ENCODE measurements at regions not wholly inside any gene's neighbourhood (a gene's known extent, or its start where the extent isn't known, plus 50 kb on each side); places are given as distances from the start of the nearest gene placed in this dataset.

DNA sequence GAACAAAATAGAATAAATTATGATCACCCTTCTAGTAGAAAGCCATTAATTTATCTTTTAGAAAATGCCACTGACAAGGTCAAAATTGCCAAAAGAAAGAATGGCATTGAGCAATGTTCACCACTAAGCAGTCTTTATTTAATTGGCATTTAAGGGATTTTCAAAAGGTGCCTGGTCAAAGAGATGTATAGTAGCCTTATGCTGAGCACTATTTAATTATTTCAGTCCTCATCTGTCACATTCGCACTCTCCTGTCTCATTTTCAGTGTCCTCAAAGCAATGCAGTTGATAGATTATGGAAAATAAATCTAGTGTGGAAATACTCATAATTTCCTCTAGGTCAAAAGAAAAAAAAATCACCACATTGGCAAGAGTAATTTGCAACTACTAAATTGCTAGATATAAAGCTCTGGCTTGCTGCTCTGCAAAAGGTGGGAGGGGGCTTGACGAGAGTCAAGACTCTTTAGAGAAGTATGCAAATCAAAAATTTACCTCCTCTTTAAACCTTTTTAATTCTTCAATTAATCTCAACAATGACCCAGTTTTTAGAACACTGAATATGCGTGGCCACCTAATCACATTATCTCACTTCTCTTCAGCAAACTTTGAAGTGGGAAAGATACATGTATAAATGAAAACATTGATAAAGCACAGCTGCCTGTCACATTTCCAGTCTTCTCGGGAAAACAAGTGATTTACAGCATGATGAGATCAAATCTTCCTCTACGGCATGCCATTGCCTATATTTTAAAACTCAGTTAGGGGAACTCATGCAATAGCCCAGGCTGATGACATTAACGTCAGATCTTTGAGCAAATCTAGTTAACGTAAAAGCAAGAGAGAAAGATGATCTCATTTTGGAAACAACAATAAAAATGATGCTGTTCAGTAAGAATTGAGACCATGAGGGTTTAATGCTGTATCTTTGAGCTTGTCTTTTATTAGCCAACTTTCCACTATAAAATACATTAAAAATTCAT is 373.1 kb upstream of the DCN start:
- Histone ChIP-seq H3K27me3 (no peaks in the 10 kb centered on the region), H3K4me3 (no peak overlapping the region), H3K9me3 (no peaks in the 10 kb centered on the region), H3K36me3 (no peaks in the 10 kb centered on the region), H3K27ac (no peak overlapping the region), H3K4me1 (no peaks in the 10 kb centered on the region)
- TF ChIP-seq EP300 (IDR thresholded peaks at IDR 0.05) (no peak), POLR2AphosphoS5 (IDR thresholded peaks at IDR 0.05) (no peak), POLR2A (IDR thresholded peaks at IDR 0.05) (no peak)
- TF ChIP-seq, protein P1, sequence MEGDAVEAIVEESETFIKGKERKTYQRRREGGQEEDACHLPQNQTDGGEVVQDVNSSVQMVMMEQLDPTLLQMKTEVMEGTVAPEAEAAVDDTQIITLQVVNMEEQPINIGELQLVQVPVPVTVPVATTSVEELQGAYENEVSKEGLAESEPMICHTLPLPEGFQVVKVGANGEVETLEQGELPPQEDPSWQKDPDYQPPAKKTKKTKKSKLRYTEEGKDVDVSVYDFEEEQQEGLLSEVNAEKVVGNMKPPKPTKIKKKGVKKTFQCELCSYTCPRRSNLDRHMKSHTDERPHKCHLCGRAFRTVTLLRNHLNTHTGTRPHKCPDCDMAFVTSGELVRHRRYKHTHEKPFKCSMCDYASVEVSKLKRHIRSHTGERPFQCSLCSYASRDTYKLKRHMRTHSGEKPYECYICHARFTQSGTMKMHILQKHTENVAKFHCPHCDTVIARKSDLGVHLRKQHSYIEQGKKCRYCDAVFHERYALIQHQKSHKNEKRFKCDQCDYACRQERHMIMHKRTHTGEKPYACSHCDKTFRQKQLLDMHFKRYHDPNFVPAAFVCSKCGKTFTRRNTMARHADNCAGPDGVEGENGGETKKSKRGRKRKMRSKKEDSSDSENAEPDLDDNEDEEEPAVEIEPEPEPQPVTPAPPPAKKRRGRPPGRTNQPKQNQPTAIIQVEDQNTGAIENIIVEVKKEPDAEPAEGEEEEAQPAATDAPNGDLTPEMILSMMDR (IDR thresholded peaks at IDR 0.05) = no peak
- WGBS, 2 donors = 82 to 84% methylated on average over 7 of the region's 7 CpGs
- no peak for DNase-seq
- intact Hi-C loops (cut with DNase I) = no loop called here

DNA sequence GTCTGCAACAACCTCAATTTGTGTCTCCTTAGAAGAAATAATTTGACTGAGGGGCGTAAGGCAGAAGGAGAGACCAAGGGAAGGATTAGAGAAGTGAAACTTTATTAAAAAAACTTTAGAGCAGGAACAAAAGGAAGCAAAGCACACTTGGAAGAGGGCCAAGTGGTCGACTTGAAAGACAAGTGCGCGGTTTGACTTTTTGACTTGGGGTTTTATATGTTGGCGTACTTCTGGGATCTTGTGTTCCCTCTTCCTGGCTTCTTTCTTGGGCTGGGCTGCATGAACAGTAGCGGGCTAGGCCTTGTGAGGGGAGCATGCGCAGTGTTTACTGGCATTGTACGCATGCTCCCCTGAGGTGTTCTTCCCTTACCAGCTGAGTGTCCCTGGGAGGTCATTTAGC is 369.3 kb upstream of the DCN start:
- H3K27ac ChIP-seq = no peak overlapping the region
- 71 to 84% methylated on average over 8 of the region's 8 CpGs for WGBS, 2 donors
- no peak for DNase-seq
- no peak overlapping the region for H3K4me3 ChIP-seq
- no peaks in the 10 kb centered on the region for H3K4me1 ChIP-seq
- no peaks in the 10 kb centered on the region for H3K27me3 ChIP-seq
- H3K36me3 ChIP-seq = no peaks in the 10 kb centered on the region
- intact Hi-C loops (cut with DNase I) = no loop called here
- no peak for TF ChIP-seq POLR2AphosphoS5 (IDR thresholded peaks at IDR 0.05)
- TF ChIP-seq POLR2A (IDR thresholded peaks at IDR 0.05) = no peak
- TF ChIP-seq, protein P1 (IDR thresholded peaks at IDR 0.05) = no peak
- no peak for TF ChIP-seq EP300 (IDR thresholded peaks at IDR 0.05)
- peaks cover 0 to 5% (median 0%) of the 10 kb centered on the region in 4 donors for H3K9me3 ChIP-seq

DNA sequence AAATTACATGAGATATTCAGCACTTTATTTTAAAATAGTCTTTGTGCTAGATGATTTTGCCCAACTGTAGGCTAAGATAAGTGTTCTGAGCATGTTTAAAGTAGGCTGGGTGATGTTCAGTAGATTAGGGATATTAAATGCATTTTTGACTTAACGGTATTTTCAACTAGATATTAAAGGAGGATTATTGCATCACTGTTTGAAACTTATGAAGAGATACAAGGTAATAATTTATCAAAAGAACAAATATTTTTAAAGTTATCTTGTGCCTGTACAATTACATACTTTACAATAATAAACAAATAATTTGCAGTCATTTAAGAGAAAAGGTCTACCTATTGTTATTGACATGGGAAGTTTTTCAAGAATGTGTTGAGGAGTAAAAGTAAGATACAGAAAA is 368.6 kb upstream of the DCN start:
- H3K4me3 ChIP-seq = no peak overlapping the region
- TF ChIP-seq EP300 (IDR thresholded peaks at IDR 0.05) (no peak), POLR2A (IDR thresholded peaks at IDR 0.05) (no peak), POLR2AphosphoS5 (IDR thresholded peaks at IDR 0.05) (no peak)
- TF ChIP-seq, protein P1 (IDR thresholded peaks at IDR 0.05) = no peak
- H3K27me3 ChIP-seq = no peaks in the 10 kb centered on the region
- no peaks in the 10 kb centered on the region for H3K36me3 ChIP-seq
- WGBS, 2 donors = 96 to 100% methylated on average over 1 of the region's 1 CpG
- peaks cover 0 to 5% (median 0%) of the 10 kb centered on the region in 4 donors for H3K9me3 ChIP-seq
- no peak for DNase-seq
- intact Hi-C loops (cut with DNase I) = no loop called here
- H3K27ac ChIP-seq = no peak overlapping the region
- H3K4me1 ChIP-seq = no peaks in the 10 kb centered on the region

DNA sequence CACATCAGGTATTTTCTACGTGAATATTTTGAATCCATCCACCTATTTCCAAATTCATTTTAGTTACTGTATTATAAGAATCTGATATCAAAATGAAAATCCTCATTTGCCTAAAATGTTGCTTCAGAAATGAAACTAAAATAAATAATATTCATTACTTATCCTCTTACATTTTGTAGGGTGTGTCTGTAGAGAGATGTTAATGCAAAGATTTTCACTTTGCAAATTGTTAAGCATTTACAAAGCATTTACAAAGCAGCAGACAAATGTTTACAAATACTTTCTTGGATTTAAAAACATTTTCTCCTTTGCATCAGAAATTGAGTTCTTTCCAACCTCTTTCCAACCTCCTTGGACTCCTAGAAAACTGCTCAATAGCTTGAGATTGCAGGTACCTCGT is 360.0 kb upstream of the DCN start:
- H3K27ac ChIP-seq = no peak overlapping the region
- intact Hi-C loops (cut with DNase I) = no loop called here
- peaks cover 0 to 2% (median 0%) of the 10 kb centered on the region in 4 donors for H3K9me3 ChIP-seq
- H3K4me1 ChIP-seq = no peaks in the 10 kb centered on the region
- no peak overlapping the region for H3K4me3 ChIP-seq
- TF ChIP-seq POLR2AphosphoS5 (IDR thresholded peaks at IDR 0.05) = no peak
- TF ChIP-seq EP300 (IDR thresholded peaks at IDR 0.05) = no peak
- TF ChIP-seq, protein P1 (IDR thresholded peaks at IDR 0.05) = no peak
- TF ChIP-seq POLR2A (IDR thresholded peaks at IDR 0.05) = no peak
- DNase-seq = no peak
- 89 to 92% methylated on average over 2 of the region's 2 CpGs for WGBS, 2 donors
- no peaks in the 10 kb centered on the region for H3K36me3 ChIP-seq
- no peaks in the 10 kb centered on the region for H3K27me3 ChIP-seq

Data from sigmoid colon (tissue), 6 donors.